HEK293T (cell line): ENCODE measurements at regions not wholly inside any gene's neighbourhood (a gene's known extent, or its start where the extent isn't known, plus 50 kb on each side); places are given as distances from the start of the nearest gene placed in this dataset.

Source experiments
- CTCF ChIA-PET: fragments of 350-600 bp; formaldehyde crosslinking; extraction: SDS; loops from one replicate; lab custom pipeline; 2021; ENCODE audit warnings: antibody characterized with exemption, inconsistent platforms; lab: Yijun Ruan, JAX
- POLR2A ChIA-PET: fragments of 350-600 bp; formaldehyde crosslinking; extraction: SDS; loops from one replicate; lab custom pipeline; 2020; ENCODE audit warnings: antibody characterized with exemption, inconsistent platforms; lab: Yijun Ruan, JAX
- DNase-seq: peaks from one replicate; pipeline ENCODE4 v3.0.0; 2012; ENCODE audit warnings: mixed read lengths; ENCODE audit errors: extremely low spot score
- ARNT ChIP-seq: fragments of 450-650 bp; IDR thresholded peaks from 2 replicates; pipeline ENCODE4 v1.6.1; 2017; ENCODE audit warnings: mild to moderate bottlenecking
- BHLHE40 ChIP-seq: fragments of 450-650 bp; IDR thresholded peaks from 2 replicates; pipeline ENCODE4 v1.6.1; 2016; ENCODE audit warnings: mild to moderate bottlenecking, moderate library complexity, borderline replicate concordance
- CTBP1 ChIP-seq: fragments of 450-650 bp; IDR thresholded peaks from 2 replicates; pipeline ENCODE4 v1.6.1; 2016; ENCODE audit warnings: borderline replicate concordance
- ELF4 ChIP-seq: fragments of 450-650 bp; IDR thresholded peaks from 2 replicates; pipeline ENCODE4 v1.6.1; 2017; ENCODE audit warnings: antibody characterized with exemption
- FOXA1 ChIP-seq: fragments of 450-650 bp; IDR thresholded peaks from 2 replicates; pipeline ENCODE4 v1.6.1; 2016; ENCODE audit warnings: mild to moderate bottlenecking
- FOXK2 ChIP-seq: fragments of 450-650 bp; IDR thresholded peaks from 2 replicates; pipeline ENCODE4 v1.6.1; 2016; ENCODE audit warnings: mild to moderate bottlenecking
- FOXM1 ChIP-seq: fragments of 450-650 bp; IDR thresholded peaks from 2 replicates; pipeline ENCODE4 v1.6.1; 2017; ENCODE audit warnings: mild to moderate bottlenecking, borderline replicate concordance
- HDGF ChIP-seq: fragments of 450-650 bp; IDR thresholded peaks from 2 replicates; pipeline ENCODE4 v1.6.1; 2017; ENCODE audit warnings: antibody characterized with exemption, borderline replicate concordance
- L3MBTL2 ChIP-seq: fragments of 450-650 bp; conservative IDR thresholded peaks from 2 replicates; pipeline ENCODE4 v1.6.1; 2016; ENCODE audit warnings: mild to moderate bottlenecking
- LEF1 ChIP-seq: fragments of 450-650 bp; IDR thresholded peaks from 2 replicates; pipeline ENCODE4 v1.6.1; 2017; ENCODE audit warnings: mild to moderate bottlenecking, borderline replicate concordance
- NFRKB ChIP-seq: fragments of 450-650 bp; IDR thresholded peaks from 2 replicates; pipeline ENCODE4 v1.6.1; 2016; ENCODE audit warnings: mild to moderate bottlenecking, moderate library complexity
- PKNOX1 ChIP-seq: fragments of 450-650 bp; IDR thresholded peaks from 2 replicates; pipeline ENCODE4 v1.6.1; 2016
- SP1 ChIP-seq: fragments of 450-650 bp; IDR thresholded peaks from 2 replicates; pipeline ENCODE4 v1.6.1; 2017
- SUZ12 ChIP-seq: fragments of 450-650 bp; IDR thresholded peaks from 2 replicates; pipeline ENCODE4 v1.6.1; 2016; ENCODE audit warnings: mild to moderate bottlenecking
- TARDBP ChIP-seq: fragments of 450-650 bp; IDR thresholded peaks from 2 replicates; pipeline ENCODE4 v1.6.1; 2016
- ZNF384 ChIP-seq: fragments of 450-650 bp; IDR thresholded peaks from 2 replicates; pipeline ENCODE4 v1.6.1; 2016

GRCh38 chr13:46949211-46949610, 52.4 kb upstream of the HTR2A start:
- ChIA-PET CTCF (no interaction called here), POLR2A (no interaction called here)
- DNase-seq: no peak
- TF ChIP-seq FOXA1: no peak
- TF ChIP-seq FOXK2: no peak
- no peak for TF ChIP-seq PKNOX1
- no peak for TF ChIP-seq HDGF
- TF ChIP-seq ELF4: no peak
- TF ChIP-seq CTBP1: no peak
- no peak for TF ChIP-seq TARDBP
- no peak for TF ChIP-seq L3MBTL2
- no peak for TF ChIP-seq ARNT
- TF ChIP-seq ZNF384: no peak
- no peak for TF ChIP-seq NFRKB
- no peak for TF ChIP-seq FOXM1
- TF ChIP-seq SUZ12: no peak
- no peak for TF ChIP-seq SP1
- no peak for TF ChIP-seq LEF1
- TF ChIP-seq BHLHE40: no peak

GRCh38 chr13:46948338-46948737, 51.5 kb upstream of the HTR2A start:
- TF ChIP-seq BHLHE40 (no peak), FOXA1 (no peak)
- ChIA-PET CTCF (no interaction called here), POLR2A (no interaction called here)
- DNase-seq: no peak

- POLR2A ChIA-PET: no interaction called here
- TF ChIP-seq HDGF: no peak
- TF ChIP-seq FOXM1: no peak
- TF ChIP-seq TARDBP: no peak
- TF ChIP-seq LEF1: no peak
- TF ChIP-seq NFRKB: no peak
- no peak for TF ChIP-seq BHLHE40
- TF ChIP-seq ARNT: no peak
- no peak for TF ChIP-seq PKNOX1
- no peak for TF ChIP-seq FOXA1
- TF ChIP-seq ELF4: no peak
- no peak for TF ChIP-seq ZNF384
- no peak for TF ChIP-seq SP1
- TF ChIP-seq CTBP1: no peak
- CTCF ChIA-PET: no interaction called here
- no peak for DNase-seq
Observed at GRCh38 chr13:46947425-46948191, 50.8 kb upstream of the HTR2A start.
